KMS-11 (cell line): ENCODE measurements at regions not wholly inside any gene's neighbourhood (a gene's known extent, or its start where the extent isn't known, plus 50 kb on each side); places are given as distances from the start of the nearest gene placed in this dataset.

ENCODE experiments used
- H2AFZ ChIP-seq: fragments of 200-600 bp; sonication (generic); 2 replicates; pipeline ENCODE4 v1.6.1; 2016; ENCODE audit warnings: antibody characterized with exemption, mixed run types, low read depth
- H3K27ac ChIP-seq: fragments of 200-600 bp; sonication (generic); 2 replicates; pipeline ENCODE4 v1.6.1; 2016; ENCODE audit warnings: mild to moderate bottlenecking, mixed run types
- H3K27me3 ChIP-seq: fragments of 200-600 bp; sonication (generic); 2 replicates; pipeline ENCODE4 v1.6.1; 2017; ENCODE audit warnings: mild to moderate bottlenecking, low read depth, mixed run types, moderate library complexity; ENCODE audit not compliant: insufficient read depth
- H3K36me3 ChIP-seq: fragments of 200-600 bp; sonication (generic); 2 replicates; pipeline ENCODE4 v1.6.1; 2017; ENCODE audit warnings: mild to moderate bottlenecking, mixed run types; ENCODE audit not compliant: insufficient read depth
- H3K4me1 ChIP-seq: fragments of 200-600 bp; sonication (generic); 2 replicates; pipeline ENCODE4 v1.6.1; 2016; ENCODE audit warnings: mild to moderate bottlenecking, low read depth, mixed run types; ENCODE audit not compliant: poor library complexity, severe bottlenecking
- H3K4me2 ChIP-seq: fragments of 200-600 bp; sonication (generic); 2 replicates; pipeline ENCODE4 v1.7.0; 2016; ENCODE audit warnings: mild to moderate bottlenecking, mixed run types
- H3K4me3 ChIP-seq: fragments of 200-600 bp; sonication (generic); IDR thresholded peaks from 2 replicates; pipeline ENCODE4 v1.6.1; 2017; ENCODE audit warnings: low read depth, low read length, mixed read lengths; ENCODE audit not compliant: insufficient read depth
- H3K79me2 ChIP-seq: fragments of 200-600 bp; sonication (generic); 2 replicates; pipeline ENCODE4 v1.6.1; 2016; ENCODE audit warnings: low read depth, mixed run types; ENCODE audit not compliant: insufficient read depth
- H3K9ac ChIP-seq: fragments of 200-600 bp; sonication (generic); 2 replicates; pipeline ENCODE4 v1.6.1; 2016; ENCODE audit warnings: mild to moderate bottlenecking, mixed run types
- H4K20me1 ChIP-seq: fragments of 200-600 bp; sonication (generic); 2 replicates; pipeline ENCODE4 v1.6.1; 2016; ENCODE audit warnings: mild to moderate bottlenecking, mixed run types; ENCODE audit not compliant: insufficient read depth
- CTCF ChIP-seq: fragments of 200-600 bp; sonication (generic); conservative IDR thresholded peaks from 2 replicates; pipeline ENCODE4 v1.6.1; 2017; ENCODE audit warnings: low read depth, mild to moderate bottlenecking, antibody characterized with exemption, low read length, moderate library complexity, mixed read lengths

GRCh38 chr11:29373725-29374124 lies 643.1 kb downstream of the KCNA4 start:
- no peaks in the 10 kb centered on the region for H3K4me1 ChIP-seq
- H4K20me1 ChIP-seq = no peaks in the 10 kb centered on the region
- no peak overlapping the region for H2AFZ ChIP-seq
- no peaks in the 10 kb centered on the region for H3K36me3 ChIP-seq
- no peak overlapping the region for H3K9ac ChIP-seq
- no peak overlapping the region for H3K4me3 ChIP-seq
- no peak overlapping the region for H3K27ac ChIP-seq
- TF ChIP-seq CTCF = no peak
- no peak overlapping the region for H3K4me2 ChIP-seq
- no peaks in the 10 kb centered on the region for H3K79me2 ChIP-seq
- H3K27me3 ChIP-seq = no peaks in the 10 kb centered on the region

GRCh38 chr11:29368126-29368525 lies 648.7 kb downstream of the KCNA4 start:
- no peaks in the 10 kb centered on the region for H3K79me2 ChIP-seq

GRCh38 chr11:29364006-29364405 lies 652.8 kb downstream of the KCNA4 start:
- no peak for TF ChIP-seq CTCF
- Histone ChIP-seq H3K4me2 (no peak overlapping the region), H3K27me3 (no peaks in the 10 kb centered on the region), H3K4me3 (no peak overlapping the region), H3K79me2 (no peaks in the 10 kb centered on the region), H4K20me1 (no peaks in the 10 kb centered on the region), H3K27ac (no peak overlapping the region), H2AFZ (no peak overlapping the region), H3K36me3 (no peaks in the 10 kb centered on the region), H3K4me1 (no peaks in the 10 kb centered on the region), H3K9ac (no peak overlapping the region)

More at GRCh38 chr11:29368126-29368525, 648.7 kb downstream of the KCNA4 start:
- no peak overlapping the region for H3K9ac ChIP-seq
- TF ChIP-seq CTCF = no peak
- no peak overlapping the region for H3K4me3 ChIP-seq
- H3K4me2 ChIP-seq = no peak overlapping the region
- no peaks in the 10 kb centered on the region for H3K4me1 ChIP-seq
- no peak overlapping the region for H2AFZ ChIP-seq
- no peak overlapping the region for H3K27ac ChIP-seq
- H4K20me1 ChIP-seq = no peaks in the 10 kb centered on the region
- no peaks in the 10 kb centered on the region for H3K36me3 ChIP-seq
- no peaks in the 10 kb centered on the region for H3K27me3 ChIP-seq

GRCh38 chr11:29361369-29361768 lies 655.5 kb downstream of the KCNA4 start:
- H3K27me3 ChIP-seq = no peaks in the 10 kb centered on the region
- no peak overlapping the region for H3K4me2 ChIP-seq
- TF ChIP-seq CTCF = no peak
- H3K4me3 ChIP-seq = no peak overlapping the region
- H3K36me3 ChIP-seq = no peaks in the 10 kb centered on the region
- H3K9ac ChIP-seq = no peak overlapping the region
- H3K27ac ChIP-seq = no peak overlapping the region
- H2AFZ ChIP-seq = no peak overlapping the region
- no peaks in the 10 kb centered on the region for H3K4me1 ChIP-seq
- H3K79me2 ChIP-seq = no peaks in the 10 kb centered on the region
- H4K20me1 ChIP-seq = no peaks in the 10 kb centered on the region
